Skeletal muscle satellite cell (primary cell): ENCODE measurements at regions not wholly inside any gene's neighbourhood (a gene's known extent, or its start where the extent isn't known, plus 50 kb on each side); places are given as distances from the start of the nearest gene placed in this dataset.

Experiments used
- H3K27me3 ChIP-seq: 2 replicates; pipeline ENCODE4 v1.7.0; 2013; ENCODE audit warnings: low read length; ENCODE audit not compliant: control insufficient read depth, insufficient read depth
- H3K36me3 ChIP-seq: 2 replicates; pipeline ENCODE4 v1.7.0; 2013; ENCODE audit warnings: mild to moderate bottlenecking, control low read depth, low read length; ENCODE audit not compliant: insufficient read depth
- H3K4me1 ChIP-seq: 2 replicates; pipeline ENCODE4 v1.7.0; 2013; ENCODE audit warnings: low read length; ENCODE audit not compliant: control insufficient read depth, insufficient read depth
- H3K4me2 ChIP-seq: 2 replicates; pipeline ENCODE4 v1.7.0; 2013; ENCODE audit warnings: mild to moderate bottlenecking, low read length
- H3K4me3 ChIP-seq: 2 replicates; pipeline ENCODE4 v1.7.0; 2013; ENCODE audit warnings: low read length
- H3K9ac ChIP-seq: 2 replicates; pipeline ENCODE4 v1.7.0; 2013; ENCODE audit warnings: mild to moderate bottlenecking, low read depth, low read length, moderate library complexity
- H3K9me3 ChIP-seq: replicated peaks from 2 replicates; pipeline ENCODE4 v1.7.0; 2013; ENCODE audit warnings: mild to moderate bottlenecking, control low read depth, low read length

GRCh38 chr1:229798558-229798957, 172.5 kb downstream of the URB2 start:
- Histone ChIP-seq H3K36me3 (no peaks in the 10 kb centered on the region), H3K27me3 (no peaks in the 10 kb centered on the region), H3K4me3 (no peak overlapping the region), H3K9me3 (no peaks in the 10 kb centered on the region), H3K9ac (no peak overlapping the region), H3K4me1 (no peaks in the 10 kb centered on the region), H3K4me2 (no peak overlapping the region)

GRCh38 chr1:229803626-229804217, 177.7 kb downstream of the URB2 start:
- Histone ChIP-seq H3K9me3 (no peaks in the 10 kb centered on the region), H3K4me1 (no peaks in the 10 kb centered on the region), H3K4me2 (no peak overlapping the region), H3K27me3 (no peaks in the 10 kb centered on the region), H3K36me3 (no peaks in the 10 kb centered on the region), H3K4me3 (no peak overlapping the region), H3K9ac (no peak overlapping the region)

- Histone ChIP-seq H3K27me3 (no peaks in the 10 kb centered on the region), H3K9me3 (peaks cover 4% of the 10 kb centered on the region), H3K9ac (no peak overlapping the region), H3K4me1 (no peaks in the 10 kb centered on the region), H3K4me3 (no peak overlapping the region), H3K36me3 (no peaks in the 10 kb centered on the region), H3K4me2 (no peak overlapping the region)
These were observed 182.2 kb downstream of the URB2 start for GRCh38 chr1:229808272-229808671.

DNA sequence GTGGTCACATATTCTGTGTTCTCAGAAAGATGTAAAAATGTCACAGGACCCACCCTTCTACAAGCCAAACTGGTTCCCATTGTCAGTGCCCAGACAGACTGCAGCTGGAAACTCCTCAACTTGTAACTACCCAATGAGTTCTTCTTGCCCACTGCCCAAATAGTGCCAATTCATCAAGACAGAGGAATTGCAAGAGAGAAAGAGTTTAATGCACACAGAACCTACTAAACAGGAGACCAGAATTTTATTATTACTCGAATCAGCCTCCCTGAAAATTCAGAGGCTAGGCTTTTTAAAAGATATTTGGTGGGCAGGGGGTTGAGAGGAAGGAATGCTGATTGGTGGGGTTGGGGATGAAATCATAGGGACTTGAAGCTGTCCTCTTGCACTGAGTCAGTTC, 184.1 kb downstream of the URB2 start:
- Histone ChIP-seq H3K36me3 (no peaks in the 10 kb centered on the region), H3K27me3 (peaks cover 3% of the 10 kb centered on the region), H3K4me3 (no peak overlapping the region), H3K4me1 (no peaks in the 10 kb centered on the region), H3K9me3 (peaks cover 4% of the 10 kb centered on the region), H3K4me2 (no peak overlapping the region), H3K9ac (no peak overlapping the region)

DNA sequence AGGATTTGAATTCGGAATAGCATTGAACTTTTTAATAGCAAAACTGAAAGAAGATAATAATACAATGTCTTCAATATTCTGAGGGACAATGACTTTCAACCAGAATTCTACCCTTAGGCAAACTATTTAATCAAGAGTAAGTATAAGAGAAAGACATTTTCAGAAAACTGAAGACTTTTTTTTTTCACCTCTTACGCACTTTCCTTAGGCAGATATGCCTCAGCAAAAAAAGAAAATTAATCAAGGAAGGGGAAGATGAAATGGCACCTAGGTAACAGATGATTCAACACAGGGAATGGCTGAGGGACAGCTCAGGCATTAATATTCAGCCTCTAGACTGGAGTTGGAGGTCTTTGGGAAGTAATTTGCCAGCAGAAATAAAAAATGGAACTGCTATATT, 184.9 kb downstream of the URB2 start:
- no peaks in the 10 kb centered on the region for H3K4me1 ChIP-seq
- no peak overlapping the region for H3K4me2 ChIP-seq
- H3K36me3 ChIP-seq = no peaks in the 10 kb centered on the region
- H3K27me3 ChIP-seq = peaks cover 3% of the 10 kb centered on the region
- no peak overlapping the region for H3K4me3 ChIP-seq
- no peak overlapping the region for H3K9ac ChIP-seq
- H3K9me3 ChIP-seq = peaks cover 4% of the 10 kb centered on the region

DNA sequence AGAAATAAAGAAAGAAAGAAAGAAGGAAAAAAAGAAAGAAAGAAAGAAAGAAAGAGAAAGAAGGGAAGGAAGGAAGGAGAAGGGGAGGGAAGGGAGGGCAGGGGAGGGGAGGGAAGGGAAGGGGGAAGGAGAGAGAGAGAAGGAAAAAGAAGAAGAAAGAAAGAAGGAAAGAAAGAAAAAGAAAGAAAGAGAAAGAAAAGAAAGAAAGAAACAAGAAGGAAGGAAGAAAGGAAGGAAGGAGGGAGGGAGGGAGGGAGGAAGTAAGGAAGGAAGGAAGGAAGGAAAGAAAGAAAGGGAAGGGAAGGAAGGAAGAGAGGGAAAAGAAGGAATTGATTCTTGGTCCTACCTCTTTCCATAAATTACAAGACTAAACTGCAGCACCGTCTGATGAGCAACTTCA, 186.1 kb downstream of the URB2 start:
- Histone ChIP-seq H3K4me3 (no peak overlapping the region), H3K27me3 (peaks cover 3% of the 10 kb centered on the region), H3K9me3 (peaks cover 4% of the 10 kb centered on the region), H3K4me2 (no peak overlapping the region), H3K9ac (no peak overlapping the region), H3K4me1 (no peaks in the 10 kb centered on the region), H3K36me3 (no peaks in the 10 kb centered on the region)

DNA sequence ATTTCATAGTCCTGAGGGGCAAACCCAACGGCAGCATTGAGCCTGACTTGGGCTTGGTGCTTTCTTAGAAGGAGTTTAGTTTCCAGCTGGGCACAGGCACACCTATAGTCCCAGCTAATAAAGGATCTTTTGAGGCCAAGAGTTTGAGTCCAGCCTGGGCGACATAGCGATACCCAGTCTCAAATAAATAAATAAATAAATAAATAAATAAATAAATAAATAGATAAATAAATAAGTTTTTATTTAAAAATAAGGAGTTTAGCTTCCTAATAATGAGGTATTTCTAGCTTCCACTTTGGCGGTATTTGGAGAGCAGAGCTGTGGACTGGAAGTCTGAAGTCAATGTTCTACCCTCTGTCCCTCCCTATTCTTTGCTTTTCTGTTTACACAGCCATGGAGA, 186.6 kb downstream of the URB2 start:
- Histone ChIP-seq H3K4me3 (no peak overlapping the region), H3K27me3 (peaks cover 3% of the 10 kb centered on the region), H3K9ac (no peak overlapping the region), H3K4me2 (no peak overlapping the region), H3K4me1 (no peaks in the 10 kb centered on the region), H3K36me3 (no peaks in the 10 kb centered on the region), H3K9me3 (peaks cover 4% of the 10 kb centered on the region)

DNA sequence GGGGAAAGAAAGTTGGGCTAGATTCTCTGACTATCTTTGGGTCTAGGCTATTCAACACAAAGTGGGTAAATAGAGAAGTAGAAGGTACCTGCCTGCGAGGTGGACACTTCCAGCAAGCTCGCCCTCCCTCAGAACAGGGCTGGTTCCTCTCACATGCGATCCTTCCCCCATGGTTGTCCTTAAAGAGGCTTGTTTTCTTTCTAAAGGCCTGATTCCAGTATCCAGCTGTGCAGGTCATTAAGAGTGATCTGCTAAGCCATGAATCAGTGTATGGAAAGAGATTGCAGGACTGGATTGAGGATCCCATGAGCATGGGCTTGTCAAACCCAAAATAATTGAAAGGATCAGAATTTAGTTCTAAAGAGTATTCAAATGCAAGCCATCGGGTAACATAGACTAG, 189.0 kb downstream of the URB2 start:
- no peak overlapping the region for H3K4me3 ChIP-seq
- no peak overlapping the region for H3K4me2 ChIP-seq
- H3K4me1 ChIP-seq = no peaks in the 10 kb centered on the region
- H3K27me3 ChIP-seq = peaks cover 3% of the 10 kb centered on the region
- H3K9ac ChIP-seq = no peak overlapping the region
- no peaks in the 10 kb centered on the region for H3K36me3 ChIP-seq
- H3K9me3 ChIP-seq = peaks cover 4% of the 10 kb centered on the region

DNA sequence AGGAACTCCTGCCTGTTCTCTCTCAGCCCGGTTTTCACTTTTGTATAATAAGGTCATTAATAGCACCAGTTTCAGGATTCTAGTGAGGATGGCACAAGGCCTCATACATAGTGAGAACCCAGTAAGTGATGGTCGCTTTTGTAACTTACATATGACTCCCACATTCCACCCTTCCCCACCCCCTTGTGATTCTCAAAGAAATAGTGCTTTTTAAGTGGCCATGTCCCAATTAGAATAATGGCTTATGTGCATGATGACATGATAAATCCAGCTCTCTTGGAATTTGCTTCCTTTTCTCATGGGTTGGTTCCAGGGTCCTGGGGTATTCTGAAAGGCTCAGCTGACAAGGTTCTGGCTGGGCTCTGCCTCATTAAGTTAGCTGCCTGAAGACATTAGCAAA, 189.9 kb downstream of the URB2 start:
- no peaks in the 10 kb centered on the region for H3K4me1 ChIP-seq
- H3K36me3 ChIP-seq = no peaks in the 10 kb centered on the region
- H3K9me3 ChIP-seq = no peaks in the 10 kb centered on the region
- no peak overlapping the region for H3K4me2 ChIP-seq
- no peak overlapping the region for H3K4me3 ChIP-seq
- H3K27me3 ChIP-seq = peaks cover 3% of the 10 kb centered on the region
- H3K9ac ChIP-seq = no peak overlapping the region

GRCh38 chr1:229817936-229818335, 191.9 kb downstream of the URB2 start:
- H3K9me3 ChIP-seq = no peaks in the 10 kb centered on the region
- H3K36me3 ChIP-seq = no peaks in the 10 kb centered on the region
- peaks cover 3% of the 10 kb centered on the region for H3K27me3 ChIP-seq
- H3K9ac ChIP-seq = no peak overlapping the region
- H3K4me1 ChIP-seq = no peaks in the 10 kb centered on the region
- H3K4me3 ChIP-seq = no peak overlapping the region
- H3K4me2 ChIP-seq = no peak overlapping the region

DNA sequence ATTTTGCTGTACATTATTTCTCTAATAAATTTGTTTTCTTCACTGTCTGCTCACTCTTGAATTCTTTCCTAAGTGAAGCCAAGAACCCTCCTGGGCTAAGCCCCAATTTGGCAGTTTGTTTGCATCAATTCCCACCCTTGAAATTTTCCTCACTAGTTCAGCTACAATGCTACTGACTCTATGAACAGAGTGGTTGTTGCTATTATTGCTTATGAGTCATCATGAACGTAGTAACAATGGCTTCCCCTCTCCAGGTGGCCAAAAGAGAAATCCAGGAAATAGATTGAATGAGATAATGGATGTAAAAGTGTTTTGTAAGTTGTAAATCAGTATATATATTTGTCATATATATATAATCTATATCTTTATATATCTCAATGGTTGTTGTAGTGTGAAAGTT, 193.0 kb downstream of the URB2 start:
- H3K4me1 ChIP-seq = no peaks in the 10 kb centered on the region
- H3K27me3 ChIP-seq = peaks cover 3% of the 10 kb centered on the region
- no peaks in the 10 kb centered on the region for H3K36me3 ChIP-seq
- no peak overlapping the region for H3K4me2 ChIP-seq
- no peak overlapping the region for H3K4me3 ChIP-seq
- no peak overlapping the region for H3K9ac ChIP-seq
- H3K9me3 ChIP-seq = no peaks in the 10 kb centered on the region

DNA sequence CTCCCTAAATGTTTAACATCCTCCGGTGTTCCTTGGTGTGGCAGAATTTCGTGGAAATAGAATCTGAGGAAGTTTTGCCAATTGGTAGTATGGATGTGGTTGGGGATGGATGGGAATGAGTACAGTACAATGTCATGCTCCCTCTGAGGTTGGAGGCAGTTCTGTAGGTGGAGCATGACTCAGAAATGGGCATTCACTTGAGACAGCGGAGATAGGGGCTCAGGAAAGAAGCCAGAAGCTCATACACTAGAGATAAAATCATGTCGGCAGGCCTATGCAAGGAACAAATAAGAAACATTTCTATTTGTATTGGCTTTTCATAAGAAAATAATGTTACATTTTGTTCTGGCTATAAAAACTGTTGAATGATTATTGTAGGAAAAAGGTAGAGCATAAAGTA, 196.0 kb downstream of the URB2 start:
- H3K9me3 ChIP-seq = no peaks in the 10 kb centered on the region
- H3K4me2 ChIP-seq = no peak overlapping the region

More for the DNA sequence above, 196.0 kb downstream of the URB2 start:
- H3K4me1 ChIP-seq = no peaks in the 10 kb centered on the region
- no peak overlapping the region for H3K9ac ChIP-seq
- H3K4me3 ChIP-seq = no peak overlapping the region
- no peaks in the 10 kb centered on the region for H3K36me3 ChIP-seq
- H3K27me3 ChIP-seq = no peaks in the 10 kb centered on the region
